ENCODE measurements at regions not wholly inside any gene's neighbourhood (a gene's known extent, or its start where the extent isn't known, plus 50 kb on each side); places are given as distances from the start of the nearest gene placed in this dataset.
"Not testable (repeated sequence)": the region's sequence is repeated elsewhere in the genome, so short reads cannot be mapped to it uniquely, and the experiment has no call there.

- H3K27ac ChIP-seq (ENCODE audit: insufficient read depth, low read depth, low read length), result no peak overlapping the region
- POLR2A ChIA-PET, result no interaction called here
- H3K9me1 ChIP-seq (replicated peaks; ENCODE audit: control insufficient read depth, extremely low read depth, insufficient read depth, low read length), result no peaks in the 10 kb centered on the region
- no peaks in the 10 kb centered on the region for H3K36me3 ChIP-seq (ENCODE audit: control insufficient read depth in 2 of 2, extremely low read depth in 1 of 2, insufficient read depth in 2 of 2, low read length in 2 of 2)
- no peak overlapping the region for H2AFZ ChIP-seq (ENCODE audit: low read depth, low read length)
- CTCF ChIA-PET, result no interaction called here
- no peak for TF ChIP-seq MAX (IDR thresholded peaks at IDR 0.05; ENCODE audit: insufficient read depth, insufficient read length)
- TF ChIP-seq GATA2 (IDR thresholded peaks at IDR 0.05; ENCODE audit: insufficient read depth, insufficient read length, low read depth, low read length), result no peak
- no peak for TF ChIP-seq POLR2AphosphoS5 (IDR thresholded peaks at IDR 0.05; ENCODE audit: insufficient read depth, low read depth, low read length)
- no peak for TF ChIP-seq POLR2A (IDR thresholded peaks at IDR 0.05; ENCODE audit: low read depth, low read length)
- TF ChIP-seq FOS (IDR thresholded peaks at IDR 0.05; ENCODE audit: borderline replicate concordance, insufficient read depth, low read length), result no peak
- no peak for TF ChIP-seq MYC (IDR thresholded peaks at IDR 0.05; ENCODE audit: low read depth, low read length)
- TF ChIP-seq EZH2 (IDR thresholded peaks at IDR 0.05; ENCODE audit: borderline replicate concordance, low read depth, low read length, severe bottlenecking), result no peak
- TF ChIP-seq CTCF (IDR thresholded peaks at IDR 0.05; ENCODE audit: extremely low read depth in 1 of 2, insufficient read depth in 1 of 2, low read depth in 1 of 2, low read length in 2 of 2), result no peak
- TF ChIP-seq JUN (IDR thresholded peaks at IDR 0.05; ENCODE audit: borderline replicate concordance, insufficient read depth, insufficient read length, low read depth), result no peak
- no peaks in the 10 kb centered on the region for H4K20me1 ChIP-seq (replicated peaks; ENCODE audit: control insufficient read depth, extremely low read depth, insufficient read depth, low read length)
- DNase-seq (ENCODE audit: low read depth, low spot score) (no peak), FAIRE-seq (no peak)
- BruUV-seq (replicated peaks), result no TSS peak
- H3K4me2 ChIP-seq (ENCODE audit: insufficient read depth, low read length), result no peak overlapping the region
- intact Hi-C loops (cut with micrococcal nuclease) (no loop called here), dilution Hi-C loops (cut with MboI; ENCODE audit: extremely low pct_ligation_motif_present, low sequenced_read_pairs) (no loop called here)
- H3K9ac ChIP-seq (replicated peaks; ENCODE audit: extremely low read depth, insufficient read depth, low read length), result no peak overlapping the region
- H3K4me1 ChIP-seq (ENCODE audit: control insufficient read depth, extremely low read depth, insufficient read depth, low read length), result no peaks in the 10 kb centered on the region
- no peak overlapping the region for H3K4me3 ChIP-seq (replicated peaks in 1 of 3; ENCODE audit: insufficient read depth in 1 of 3, low read depth in 1 of 3, low read length in 3 of 3)
- H3K9me3 ChIP-seq (replicated peaks; ENCODE audit: control insufficient read depth, insufficient read depth, low read length), result no peaks in the 10 kb centered on the region
- no peaks in the 10 kb centered on the region for H3K27me3 ChIP-seq (ENCODE audit: control insufficient read depth in 2 of 2, insufficient read depth in 2 of 2, low read length in 2 of 2)
- no peaks in the 10 kb centered on the region for H3K79me2 ChIP-seq (ENCODE audit: control insufficient read depth, insufficient read depth, low read length)
Measured at GRCh38 chr2:94763318-94763717, 107.9 kb upstream of the TEKT4 start.

- H3K4me2 ChIP-seq (ENCODE audit: insufficient read depth, low read length); POLR2A ChIA-PET; H3K9ac ChIP-seq (replicated peaks; ENCODE audit: extremely low read depth, insufficient read depth, low read length); FAIRE-seq; CTCF ChIA-PET; H3K36me3 ChIP-seq (ENCODE audit: control insufficient read depth in 2 of 2, extremely low read depth in 1 of 2, insufficient read depth in 2 of 2, low read length in 2 of 2); DNase-seq (ENCODE audit: low read depth, low spot score); BruUV-seq (replicated peaks); H3K9me3 ChIP-seq (replicated peaks; ENCODE audit: control insufficient read depth, insufficient read depth, low read length); intact Hi-C loops (cut with micrococcal nuclease); H3K79me2 ChIP-seq (ENCODE audit: control insufficient read depth, insufficient read depth, low read length); H3K27me3 ChIP-seq (ENCODE audit: control insufficient read depth in 2 of 2, insufficient read depth in 2 of 2, low read length in 2 of 2); H3K4me3 ChIP-seq (replicated peaks in 1 of 3; ENCODE audit: insufficient read depth in 1 of 3, low read depth in 1 of 3, low read length in 3 of 3); H3K4me1 ChIP-seq (ENCODE audit: control insufficient read depth, extremely low read depth, insufficient read depth, low read length); H2AFZ ChIP-seq (ENCODE audit: low read depth, low read length); dilution Hi-C loops (cut with MboI; ENCODE audit: extremely low pct_ligation_motif_present, low sequenced_read_pairs); H4K20me1 ChIP-seq (replicated peaks; ENCODE audit: control insufficient read depth, extremely low read depth, insufficient read depth, low read length); H3K27ac ChIP-seq (ENCODE audit: insufficient read depth, low read depth, low read length); H3K9me1 ChIP-seq (replicated peaks; ENCODE audit: control insufficient read depth, extremely low read depth, insufficient read depth, low read length): not testable (repeated sequence)
Measured at GRCh38 chr2:94764331-94764730, 106.9 kb upstream of the TEKT4 start.

All from endothelial cell of umbilical vein (primary cell).